Neural cell (in vitro differentiated cells): ENCODE measurements at regions not wholly inside any gene's neighbourhood (a gene's known extent, or its start where the extent isn't known, plus 50 kb on each side); places are given as distances from the start of the nearest gene placed in this dataset.

Experiments used
- H2AFZ ChIP-seq: fragments of 200-600, 300-800 bp; sonication (generic), shearing (Covaris generic); 2 replicates; pipeline ENCODE4 v1.6.0; 2014; ENCODE audit warnings: low read depth, mild to moderate bottlenecking, antibody characterized with exemption, low read length, moderate library complexity
- H3F3A ChIP-seq: fragments of 200-600 bp; shearing (Covaris generic); 2 replicates; pipeline ENCODE4 v1.6.1; 2016; ENCODE audit warnings: mild to moderate bottlenecking, moderate library complexity, mixed read lengths, antibody characterized with exemption, low read length; ENCODE audit not compliant: insufficient read depth, poor library complexity, severe bottlenecking
- H3K27ac ChIP-seq: fragments of 200-600, 300-800 bp; sonication (generic), shearing (Covaris generic); 2 replicates; pipeline ENCODE4 v1.5.1; 2014; ENCODE audit warnings: mild to moderate bottlenecking, low read length, moderate library complexity
- H3K27me3 ChIP-seq: fragments of 300-800, 200-600 bp; sonication (generic), shearing (Covaris generic); 2 replicates; pipeline ENCODE4 v1.6.0; 2014; ENCODE audit warnings: mild to moderate bottlenecking, low read depth, low read length, moderate library complexity; ENCODE audit not compliant: insufficient read depth
- H3K36me3 ChIP-seq: fragments of 300-800, 200-600 bp; sonication (generic), shearing (Covaris generic); 2 replicates; pipeline ENCODE4 v1.5.1; 2014; ENCODE audit warnings: mild to moderate bottlenecking, antibody characterized with exemption, low read length, moderate library complexity; ENCODE audit not compliant: insufficient read depth
- H3K4me2 ChIP-seq: fragments of 300-800, 200-600 bp; sonication (generic), shearing (Covaris generic); 2 replicates; pipeline ENCODE4 v1.6.0; 2014; ENCODE audit warnings: mild to moderate bottlenecking, low read length
- H3K4me3 ChIP-seq: fragments of 300-800, 200-600 bp; sonication (generic), shearing (Covaris generic); 2 replicates; pipeline ENCODE4 v1.5.1; 2014; ENCODE audit warnings: mild to moderate bottlenecking, low read length, moderate library complexity
- H3K79me2 ChIP-seq: fragments of 200-600 bp; shearing (Covaris generic); replicated peaks from 2 replicates; pipeline ENCODE4 v1.6.0; 2014; ENCODE audit warnings: mild to moderate bottlenecking, low read length, moderate library complexity; ENCODE audit not compliant: insufficient read depth
- H3K9ac ChIP-seq: fragments of 300-800, 200-600 bp; sonication (generic), shearing (Covaris generic); 2 replicates; pipeline ENCODE4 v1.6.1; 2016; ENCODE audit warnings: mild to moderate bottlenecking, low read length, mixed read lengths
- H3K9me2 ChIP-seq: fragments of 200-600 bp; shearing (Covaris generic); 2 replicates; pipeline ENCODE4 v1.6.1; 2016; ENCODE audit warnings: mild to moderate bottlenecking, low read length, mixed read lengths; ENCODE audit not compliant: insufficient read depth
- H3K9me3 ChIP-seq: fragments of 200-600, 300-800 bp; sonication (generic), shearing (Covaris generic); 2 replicates; pipeline ENCODE4 v1.6.1; 2016; ENCODE audit warnings: mild to moderate bottlenecking, mixed run types, low read length, moderate library complexity, mixed read lengths
- H4K20me1 ChIP-seq: fragments of 200-600 bp; shearing (Covaris generic); 2 replicates; pipeline ENCODE4 v1.6.1; 2016; ENCODE audit warnings: mild to moderate bottlenecking, mixed run types; ENCODE audit not compliant: insufficient read depth
- EP300 ChIP-seq: fragments of 450-650 bp; conservative IDR thresholded peaks from 2 replicates; pipeline ENCODE4 v1.6.1; 2014; ENCODE audit warnings: antibody characterized with exemption, mild to moderate bottlenecking, moderate library complexity; ENCODE audit not compliant: poor library complexity, severe bottlenecking
- EZH2 ChIP-seq: fragments of 200-600, 300-800 bp; shearing (Covaris generic), sonication (generic); IDR thresholded peaks from 2 replicates; pipeline ENCODE4 v1.6.1; 2014; ENCODE audit warnings: antibody characterized with exemption, low read length, borderline replicate concordance, mild to moderate bottlenecking; ENCODE audit not compliant: insufficient read depth, poor library complexity, severe bottlenecking
- MXI1 ChIP-seq: fragments of 450-650 bp; conservative IDR thresholded peaks from 2 replicates; pipeline ENCODE4 v1.6.1; 2014; ENCODE audit warnings: antibody characterized with exemption, mild to moderate bottlenecking; ENCODE audit not compliant: poor library complexity, severe bottlenecking
- POLR2AphosphoS5 ChIP-seq: IDR thresholded peaks from 2 replicates; pipeline ENCODE4 v1.6.1; 2012
- RAD21 ChIP-seq: fragments of 450-650 bp; conservative IDR thresholded peaks from 2 replicates; pipeline ENCODE4 v1.6.1; 2014; ENCODE audit warnings: antibody characterized with exemption, mild to moderate bottlenecking, moderate library complexity
- SMC3 ChIP-seq: fragments of 450-650 bp; conservative IDR thresholded peaks from 2 replicates; pipeline ENCODE4 v1.6.1; 2014; ENCODE audit warnings: antibody characterized with exemption, mild to moderate bottlenecking, moderate library complexity; ENCODE audit not compliant: poor library complexity
- TAF1 ChIP-seq: IDR thresholded peaks from 2 replicates; pipeline ENCODE4 v1.6.1; 2012; ENCODE audit warnings: low read depth
- TF ChIP-seq, protein P1 (sequence below): IDR thresholded peaks from 2 replicates; pipeline ENCODE4 v1.6.1; 2012; ENCODE audit warnings: borderline replicate concordance
- TF ChIP-seq, protein P2 (sequence below): fragments of 450-650 bp; IDR thresholded peaks from 2 replicates; pipeline ENCODE4 v1.5.1; 2014; ENCODE audit warnings: antibody characterized with exemption, mild to moderate bottlenecking, moderate library complexity; ENCODE audit not compliant: poor library complexity, severe bottlenecking

DNA sequence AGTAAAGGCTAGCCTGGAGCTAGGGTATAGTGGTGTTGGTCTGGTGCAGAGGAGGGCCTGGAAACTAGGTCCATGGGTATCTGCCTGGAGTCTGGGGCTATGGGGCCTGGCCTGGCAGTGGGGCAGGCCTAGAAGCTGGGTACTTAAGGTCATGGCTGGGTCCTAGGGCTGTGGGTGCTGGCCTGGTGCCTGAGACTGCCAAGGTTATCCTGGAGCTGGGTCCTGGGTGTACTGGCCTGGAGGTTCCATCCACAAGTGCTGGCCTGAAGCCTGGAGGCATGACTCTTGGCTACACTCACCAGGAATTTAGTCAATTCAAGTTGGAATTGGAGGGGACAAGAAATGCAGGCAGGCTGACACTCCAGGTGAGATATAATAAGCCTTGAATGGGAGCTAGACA, 108.4 kb upstream of the ZCCHC13 start:
- Histone ChIP-seq H3F3A (no peaks in the 10 kb centered on the region), H3K27me3 (no peaks in the 10 kb centered on the region), H3K36me3 (no peaks in the 10 kb centered on the region), H3K79me2 (no peaks in the 10 kb centered on the region), H2AFZ (no peak overlapping the region), H3K4me2 (no peak overlapping the region), H3K9ac (no peak overlapping the region), H3K9me3 (no peaks in the 10 kb centered on the region), H3K4me3 (no peak overlapping the region), H3K9me2 (no peaks in the 10 kb centered on the region), H3K27ac (no peak overlapping the region), H4K20me1 (no peaks in the 10 kb centered on the region)
- TF ChIP-seq EZH2 (no peak), TAF1 (no peak), MXI1 (no peak)

DNA sequence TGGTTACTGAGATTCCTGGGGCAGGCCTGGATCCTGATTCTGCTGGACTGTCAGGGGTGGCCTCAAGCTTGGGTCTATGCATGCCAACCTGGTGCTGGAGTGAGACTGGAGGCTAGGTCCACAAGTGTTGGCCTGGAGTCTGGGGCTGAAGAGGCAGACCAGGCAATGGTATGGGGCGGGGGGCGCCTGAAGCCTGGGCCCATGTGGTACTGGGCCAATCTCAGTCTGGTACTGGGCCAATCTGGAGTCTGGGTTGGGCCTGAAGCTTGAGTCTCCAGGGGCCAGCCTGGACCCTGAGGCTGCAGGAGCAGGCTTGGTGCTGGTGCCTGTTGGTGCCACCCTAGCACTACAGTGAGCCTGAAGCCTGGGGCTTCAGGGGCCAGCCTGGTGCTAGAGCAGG, 108.9 kb upstream of the ZCCHC13 start:
- H2AFZ ChIP-seq, result no peak overlapping the region
- no peak overlapping the region for H3K4me3 ChIP-seq
- no peaks in the 10 kb centered on the region for H3K9me2 ChIP-seq
- TF ChIP-seq SMC3 (no peak), TAF1 (no peak), MXI1 (no peak), RAD21 (no peak), EZH2 (no peak), EP300 (no peak), POLR2AphosphoS5 (no peak)
- TF ChIP-seq, protein P1, sequence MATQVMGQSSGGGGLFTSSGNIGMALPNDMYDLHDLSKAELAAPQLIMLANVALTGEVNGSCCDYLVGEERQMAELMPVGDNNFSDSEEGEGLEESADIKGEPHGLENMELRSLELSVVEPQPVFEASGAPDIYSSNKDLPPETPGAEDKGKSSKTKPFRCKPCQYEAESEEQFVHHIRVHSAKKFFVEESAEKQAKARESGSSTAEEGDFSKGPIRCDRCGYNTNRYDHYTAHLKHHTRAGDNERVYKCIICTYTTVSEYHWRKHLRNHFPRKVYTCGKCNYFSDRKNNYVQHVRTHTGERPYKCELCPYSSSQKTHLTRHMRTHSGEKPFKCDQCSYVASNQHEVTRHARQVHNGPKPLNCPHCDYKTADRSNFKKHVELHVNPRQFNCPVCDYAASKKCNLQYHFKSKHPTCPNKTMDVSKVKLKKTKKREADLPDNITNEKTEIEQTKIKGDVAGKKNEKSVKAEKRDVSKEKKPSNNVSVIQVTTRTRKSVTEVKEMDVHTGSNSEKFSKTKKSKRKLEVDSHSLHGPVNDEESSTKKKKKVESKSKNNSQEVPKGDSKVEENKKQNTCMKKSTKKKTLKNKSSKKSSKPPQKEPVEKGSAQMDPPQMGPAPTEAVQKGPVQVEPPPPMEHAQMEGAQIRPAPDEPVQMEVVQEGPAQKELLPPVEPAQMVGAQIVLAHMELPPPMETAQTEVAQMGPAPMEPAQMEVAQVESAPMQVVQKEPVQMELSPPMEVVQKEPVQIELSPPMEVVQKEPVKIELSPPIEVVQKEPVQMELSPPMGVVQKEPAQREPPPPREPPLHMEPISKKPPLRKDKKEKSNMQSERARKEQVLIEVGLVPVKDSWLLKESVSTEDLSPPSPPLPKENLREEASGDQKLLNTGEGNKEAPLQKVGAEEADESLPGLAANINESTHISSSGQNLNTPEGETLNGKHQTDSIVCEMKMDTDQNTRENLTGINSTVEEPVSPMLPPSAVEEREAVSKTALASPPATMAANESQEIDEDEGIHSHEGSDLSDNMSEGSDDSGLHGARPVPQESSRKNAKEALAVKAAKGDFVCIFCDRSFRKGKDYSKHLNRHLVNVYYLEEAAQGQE, result no peak
- TF ChIP-seq, protein P2, sequence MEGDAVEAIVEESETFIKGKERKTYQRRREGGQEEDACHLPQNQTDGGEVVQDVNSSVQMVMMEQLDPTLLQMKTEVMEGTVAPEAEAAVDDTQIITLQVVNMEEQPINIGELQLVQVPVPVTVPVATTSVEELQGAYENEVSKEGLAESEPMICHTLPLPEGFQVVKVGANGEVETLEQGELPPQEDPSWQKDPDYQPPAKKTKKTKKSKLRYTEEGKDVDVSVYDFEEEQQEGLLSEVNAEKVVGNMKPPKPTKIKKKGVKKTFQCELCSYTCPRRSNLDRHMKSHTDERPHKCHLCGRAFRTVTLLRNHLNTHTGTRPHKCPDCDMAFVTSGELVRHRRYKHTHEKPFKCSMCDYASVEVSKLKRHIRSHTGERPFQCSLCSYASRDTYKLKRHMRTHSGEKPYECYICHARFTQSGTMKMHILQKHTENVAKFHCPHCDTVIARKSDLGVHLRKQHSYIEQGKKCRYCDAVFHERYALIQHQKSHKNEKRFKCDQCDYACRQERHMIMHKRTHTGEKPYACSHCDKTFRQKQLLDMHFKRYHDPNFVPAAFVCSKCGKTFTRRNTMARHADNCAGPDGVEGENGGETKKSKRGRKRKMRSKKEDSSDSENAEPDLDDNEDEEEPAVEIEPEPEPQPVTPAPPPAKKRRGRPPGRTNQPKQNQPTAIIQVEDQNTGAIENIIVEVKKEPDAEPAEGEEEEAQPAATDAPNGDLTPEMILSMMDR, result no peak
- H3K9me3 ChIP-seq, result no peaks in the 10 kb centered on the region
- H3K79me2 ChIP-seq, result no peaks in the 10 kb centered on the region
- H3K36me3 ChIP-seq, result no peaks in the 10 kb centered on the region
- H4K20me1 ChIP-seq, result no peaks in the 10 kb centered on the region
- no peaks in the 10 kb centered on the region for H3F3A ChIP-seq
- H3K9ac ChIP-seq, result no peak overlapping the region
- H3K4me2 ChIP-seq, result no peak overlapping the region
- H3K27me3 ChIP-seq, result no peaks in the 10 kb centered on the region
- no peak overlapping the region for H3K27ac ChIP-seq

DNA sequence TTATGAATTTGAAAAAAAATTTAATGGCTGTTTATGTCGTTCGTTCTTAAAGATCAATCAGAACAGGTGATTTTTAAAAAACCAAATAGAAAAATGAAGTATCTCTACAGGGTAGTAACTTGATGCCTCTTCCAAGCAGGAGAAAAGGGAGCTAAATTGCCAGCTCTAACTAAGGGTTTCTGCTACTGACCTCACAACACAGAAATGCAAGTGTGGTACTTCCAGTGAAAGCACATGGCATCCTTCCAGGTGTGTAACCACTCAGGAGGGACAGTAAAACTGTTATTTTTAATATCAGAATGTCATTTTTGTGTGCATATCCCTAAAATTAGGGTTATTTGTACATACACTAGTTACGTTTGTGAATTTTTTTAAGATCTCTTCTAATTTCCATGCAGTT, 116.8 kb upstream of the ZCCHC13 start:
- no peak overlapping the region for H3K9ac ChIP-seq
- no peaks in the 10 kb centered on the region for H3K27me3 ChIP-seq
- no peak overlapping the region for H2AFZ ChIP-seq

More for the DNA sequence above, 116.8 kb upstream of the ZCCHC13 start:
- Histone ChIP-seq H3K4me2 (no peak overlapping the region), H3K9me3 (no peaks in the 10 kb centered on the region), H3K4me3 (no peak overlapping the region), H3K27ac (no peak overlapping the region), H3F3A (no peaks in the 10 kb centered on the region), H4K20me1 (no peaks in the 10 kb centered on the region), H3K36me3 (no peaks in the 10 kb centered on the region), H3K79me2 (no peaks in the 10 kb centered on the region), H3K9me2 (no peaks in the 10 kb centered on the region)
- TF ChIP-seq RAD21, result no peak
- no peak for TF ChIP-seq TAF1
- TF ChIP-seq, protein P2, result no peak
- TF ChIP-seq EP300, result no peak
- TF ChIP-seq, protein P1, result no peak
- no peak for TF ChIP-seq EZH2
- no peak for TF ChIP-seq POLR2AphosphoS5
- TF ChIP-seq MXI1, result no peak
- no peak for TF ChIP-seq SMC3
